ENCODE measurements at regions not wholly inside any gene's neighbourhood (a gene's known extent, or its start where the extent isn't known, plus 50 kb on each side); places are given as distances from the start of the nearest gene placed in this dataset.

DNA sequence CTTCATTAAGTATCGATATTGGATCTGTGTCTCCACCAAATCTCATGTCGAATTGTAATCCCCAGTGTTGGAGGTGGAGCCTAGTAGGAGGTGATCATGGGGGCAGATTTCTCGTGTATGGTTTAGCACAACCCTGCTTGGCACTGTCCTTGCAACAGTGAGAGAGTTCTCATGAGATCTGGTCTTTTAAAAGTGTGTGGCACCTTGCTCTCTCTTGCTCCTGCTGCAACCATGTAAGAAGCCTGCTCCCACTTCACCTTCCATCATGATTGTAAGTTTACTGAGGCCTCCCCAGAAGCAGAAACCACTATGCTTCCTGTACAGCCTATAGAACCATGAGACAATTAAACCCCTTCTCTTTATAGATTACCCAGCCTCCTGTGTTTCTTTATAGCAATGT is 424.4 kb downstream of the NPHP4 start:
- TF ChIP-seq, protein P1, sequence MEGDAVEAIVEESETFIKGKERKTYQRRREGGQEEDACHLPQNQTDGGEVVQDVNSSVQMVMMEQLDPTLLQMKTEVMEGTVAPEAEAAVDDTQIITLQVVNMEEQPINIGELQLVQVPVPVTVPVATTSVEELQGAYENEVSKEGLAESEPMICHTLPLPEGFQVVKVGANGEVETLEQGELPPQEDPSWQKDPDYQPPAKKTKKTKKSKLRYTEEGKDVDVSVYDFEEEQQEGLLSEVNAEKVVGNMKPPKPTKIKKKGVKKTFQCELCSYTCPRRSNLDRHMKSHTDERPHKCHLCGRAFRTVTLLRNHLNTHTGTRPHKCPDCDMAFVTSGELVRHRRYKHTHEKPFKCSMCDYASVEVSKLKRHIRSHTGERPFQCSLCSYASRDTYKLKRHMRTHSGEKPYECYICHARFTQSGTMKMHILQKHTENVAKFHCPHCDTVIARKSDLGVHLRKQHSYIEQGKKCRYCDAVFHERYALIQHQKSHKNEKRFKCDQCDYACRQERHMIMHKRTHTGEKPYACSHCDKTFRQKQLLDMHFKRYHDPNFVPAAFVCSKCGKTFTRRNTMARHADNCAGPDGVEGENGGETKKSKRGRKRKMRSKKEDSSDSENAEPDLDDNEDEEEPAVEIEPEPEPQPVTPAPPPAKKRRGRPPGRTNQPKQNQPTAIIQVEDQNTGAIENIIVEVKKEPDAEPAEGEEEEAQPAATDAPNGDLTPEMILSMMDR (IDR thresholded peaks at IDR 0.05), result no peak
- TF ChIP-seq EZH2 (IDR thresholded peaks at IDR 0.05) (no peak), EZH2phosphoT487 (IDR thresholded peaks at IDR 0.05) (no peak)

Data from neural progenitor cell (in vitro differentiated cells).